HG03457 (cell line): ENCODE measurements at regions not wholly inside any gene's neighbourhood (a gene's known extent, or its start where the extent isn't known, plus 50 kb on each side); places are given as distances from the start of the nearest gene placed in this dataset.
"Not testable (repeated sequence)": the region's sequence is repeated elsewhere in the genome, so short reads cannot be mapped to it uniquely, and the experiment has no call there.

Source experiments
- ATAC-seq: cut with Tn5 transposase; IDR thresholded peaks from one replicate; pipeline ENCODE4 v1.9.1; 2021; ENCODE audit warnings: moderate number of reproducible peaks; ENCODE audit not compliant: unreplicated experiment

GRCh38 chr20:12857643-12858042 is 151.1 kb upstream of the SPTLC3 start:
- not testable (repeated sequence) for ATAC-seq

DNA sequence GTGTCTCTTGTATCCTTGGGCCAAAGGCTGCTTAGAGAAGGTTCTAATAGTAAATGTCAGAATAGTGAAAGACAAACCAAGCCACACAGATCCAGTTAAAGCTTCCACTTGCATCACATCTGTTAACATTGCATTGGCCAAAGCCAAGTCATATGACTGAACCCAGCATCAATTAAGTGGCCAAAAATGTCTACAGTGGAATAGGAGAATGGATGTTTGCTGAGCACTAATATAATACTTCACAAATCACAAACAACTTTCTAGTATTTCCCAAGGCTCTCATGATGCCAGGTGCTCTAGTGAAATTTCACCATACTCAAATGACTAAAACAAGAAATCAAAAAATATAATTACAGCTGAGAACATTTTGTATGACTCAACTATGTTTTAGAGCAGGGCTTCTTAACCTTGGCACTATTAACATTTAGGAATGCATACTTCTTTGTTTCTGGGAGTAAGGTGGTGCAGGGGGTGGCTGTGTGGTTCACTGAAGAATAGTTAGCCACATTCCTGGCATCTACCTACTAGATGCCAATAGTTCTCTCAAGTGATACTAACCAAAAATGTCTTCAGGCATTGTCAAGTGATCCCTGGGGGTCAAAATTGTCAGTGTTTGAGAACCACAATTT is 148.0 kb upstream of the SPTLC3 start:
- ATAC-seq, result no peak

GRCh38 chr20:12869669-12870068 is 139.1 kb upstream of the SPTLC3 start:
- no peak for ATAC-seq

DNA sequence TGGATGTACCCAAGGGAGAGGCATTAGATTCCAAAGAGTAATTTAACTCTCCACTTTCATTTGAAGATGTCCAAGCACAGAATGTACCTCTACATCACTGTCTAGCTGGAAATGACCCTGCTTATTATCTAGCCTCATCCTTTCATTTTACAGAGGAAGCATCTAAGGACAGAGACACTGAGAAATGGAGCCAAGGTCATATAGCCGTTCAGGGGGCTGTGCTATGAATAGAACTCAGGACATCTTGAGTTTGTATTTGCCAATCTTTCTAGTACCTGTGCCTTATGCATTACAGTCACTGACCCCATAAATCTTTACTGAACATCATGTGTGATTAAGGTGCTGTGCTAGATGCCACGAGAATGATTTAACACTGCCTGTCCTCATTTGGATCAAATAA is 138.2 kb upstream of the SPTLC3 start:
- no peak for ATAC-seq

- ATAC-seq, result no peak
Observed at GRCh38 chr20:12874933-12875332, 133.8 kb upstream of the SPTLC3 start.

DNA sequence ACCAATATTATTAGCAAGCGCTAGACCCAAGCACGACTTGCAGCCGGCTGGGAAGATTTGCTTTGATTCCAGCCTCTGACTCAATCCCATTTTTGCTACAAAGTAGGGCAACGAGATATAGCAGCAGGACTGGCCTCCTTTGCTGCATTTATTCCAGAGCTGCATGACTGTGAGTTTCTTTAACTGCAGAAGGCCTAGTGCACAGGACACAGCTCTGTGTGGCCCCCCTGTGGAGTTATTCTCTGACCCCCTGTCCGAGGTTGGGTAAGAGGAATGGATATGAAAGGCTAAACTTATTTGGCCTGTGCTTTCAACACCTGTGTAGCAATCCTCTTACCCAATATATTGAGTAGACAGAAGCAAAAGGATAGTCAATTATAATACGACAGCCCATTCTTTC is 133.3 kb upstream of the SPTLC3 start:
- ATAC-seq, result no peak

DNA sequence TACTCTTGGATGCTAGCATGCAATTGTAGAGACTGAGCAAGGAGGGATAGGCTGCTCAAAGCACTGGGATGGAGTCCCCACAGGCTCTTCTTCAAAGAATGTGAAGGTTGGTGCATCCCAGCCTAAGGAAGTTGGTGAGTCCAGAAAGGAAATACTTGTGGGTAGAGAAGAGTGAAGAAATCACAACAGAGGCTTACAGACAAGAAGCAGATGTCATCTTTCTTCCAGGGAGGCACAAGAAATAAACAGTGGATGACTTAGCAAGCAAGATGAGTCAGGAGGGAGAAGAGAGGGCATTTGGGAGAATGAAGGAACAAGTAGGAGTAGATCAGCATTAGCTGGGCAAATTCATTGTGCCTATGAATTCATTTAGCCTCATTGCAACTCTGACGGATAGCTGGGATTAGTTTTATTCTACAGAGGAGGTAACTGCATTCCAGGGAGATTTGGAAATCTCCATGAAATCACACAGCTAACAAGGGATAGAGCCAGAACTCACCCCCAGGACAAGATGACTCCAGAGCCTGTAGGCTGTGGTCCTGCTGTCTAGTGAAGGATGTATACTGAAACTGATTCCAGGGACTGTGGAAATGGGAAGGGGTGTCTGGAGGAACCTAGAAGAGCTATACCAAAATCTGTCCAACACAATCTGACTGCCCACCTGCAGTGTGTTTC is 125.8 kb upstream of the SPTLC3 start:
- no peak for ATAC-seq

GRCh38 chr20:12883507-12883885 is 125.3 kb upstream of the SPTLC3 start:
- no peak for ATAC-seq

GRCh38 chr20:12886618-12887363 is 122.0 kb upstream of the SPTLC3 start:
- ATAC-seq, result no peak

DNA sequence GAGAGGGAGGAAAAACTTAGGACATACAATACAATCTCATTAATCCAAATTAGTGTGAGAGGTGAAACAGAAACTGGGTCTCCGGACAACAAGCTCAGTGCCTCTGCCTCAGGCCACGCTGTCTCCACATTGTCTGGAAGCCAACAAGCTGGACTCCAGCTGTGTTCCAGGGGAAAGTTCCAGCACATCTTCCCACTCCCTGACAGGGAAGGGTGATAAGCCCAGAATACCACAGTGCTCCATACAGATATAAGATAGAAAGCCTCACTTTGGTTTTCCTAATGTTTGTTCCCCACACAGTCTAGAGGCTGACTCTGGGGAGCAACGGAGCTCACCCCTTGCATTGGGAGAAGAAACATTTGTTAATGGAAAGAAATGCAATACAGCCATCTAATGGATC is 117.1 kb upstream of the SPTLC3 start:
- no peak for ATAC-seq

- ATAC-seq, result no peak
Observed at GRCh38 chr20:12893019-12893418, 115.8 kb upstream of the SPTLC3 start.

- ATAC-seq, result no peak
Observed at GRCh38 chr20:12893653-12894052, 115.1 kb upstream of the SPTLC3 start.

DNA sequence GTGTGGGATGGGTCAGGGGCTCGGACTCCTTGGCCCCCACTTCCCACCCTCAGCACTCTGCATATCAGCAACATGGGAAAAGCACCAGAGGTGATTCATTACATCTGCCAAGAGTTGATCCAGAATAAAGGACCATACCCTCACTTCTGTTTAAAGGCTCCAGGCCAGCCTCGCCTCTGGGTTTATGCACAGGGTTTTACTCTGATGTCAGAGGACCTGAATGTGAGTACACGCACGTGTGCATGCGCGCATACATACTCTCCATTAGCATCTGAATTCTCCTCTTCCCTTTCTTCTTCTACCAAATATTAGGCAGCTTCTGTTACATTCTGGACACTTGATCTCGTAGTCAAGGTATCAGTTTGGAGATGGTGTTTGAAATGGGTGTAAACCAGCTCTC is 114.7 kb upstream of the SPTLC3 start:
- no peak for ATAC-seq

DNA sequence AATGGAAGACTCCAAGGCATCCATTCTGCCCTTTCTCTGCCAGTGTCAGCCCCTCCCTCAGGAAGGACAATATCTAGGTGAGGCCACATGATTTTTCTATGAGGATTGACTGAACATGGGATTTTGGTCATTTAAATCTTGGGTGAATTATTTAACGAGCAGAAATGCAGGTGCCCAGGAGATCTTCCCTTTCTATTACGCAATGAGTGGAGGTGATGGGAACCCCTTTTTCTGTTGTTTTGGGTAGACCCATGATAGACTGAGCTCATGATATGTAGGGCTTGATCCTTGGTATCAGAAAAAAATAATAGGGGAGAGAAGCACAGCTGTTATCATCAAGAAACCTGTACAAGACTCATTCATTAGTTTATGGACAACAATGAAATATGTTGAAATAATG is 112.6 kb upstream of the SPTLC3 start:
- no peak for ATAC-seq

DNA sequence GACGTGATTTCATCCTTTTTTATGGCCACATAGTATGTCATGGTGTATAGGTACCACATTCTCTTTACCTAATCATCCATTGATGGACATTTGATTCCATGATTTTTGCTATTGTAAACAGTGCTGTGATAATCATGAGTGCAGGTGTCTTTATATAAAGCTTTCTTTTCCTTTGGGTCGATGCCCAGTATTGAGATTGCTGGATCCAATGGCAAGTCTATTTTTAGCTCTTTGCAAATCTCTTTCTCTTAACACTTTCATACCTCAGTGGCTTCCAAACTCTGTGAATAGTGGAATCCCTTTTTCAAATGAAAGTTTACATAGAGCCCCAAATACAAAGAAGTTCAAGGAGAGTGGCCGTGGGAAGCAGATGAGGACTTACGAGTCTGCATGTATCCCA is 105.8 kb upstream of the SPTLC3 start:
- no peak for ATAC-seq

- no peak for ATAC-seq
Observed at GRCh38 chr20:12906361-12906760, 102.4 kb upstream of the SPTLC3 start.

DNA sequence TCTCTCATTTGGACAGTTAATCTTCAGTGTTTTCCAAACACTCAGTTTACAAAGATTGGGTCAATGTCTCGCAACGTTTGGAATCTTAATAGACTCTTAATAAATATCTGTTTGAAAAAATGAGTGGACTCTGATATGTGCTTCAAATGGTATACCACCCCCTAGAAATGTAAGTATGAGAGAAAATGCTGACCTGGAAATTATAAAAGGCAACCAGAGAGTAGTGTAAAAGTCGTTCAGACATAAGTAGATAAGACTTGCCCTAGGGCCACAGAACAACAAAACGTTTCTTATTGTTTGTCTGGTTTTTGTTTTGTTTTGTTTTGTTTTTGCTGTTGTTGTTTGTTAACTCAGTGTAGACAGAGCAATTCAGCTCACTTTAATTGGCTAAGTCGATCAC is 97.4 kb upstream of the SPTLC3 start:
- no peak for ATAC-seq

- ATAC-seq, result no peak
Observed at GRCh38 chr20:12913781-12914443, 94.9 kb upstream of the SPTLC3 start.

DNA sequence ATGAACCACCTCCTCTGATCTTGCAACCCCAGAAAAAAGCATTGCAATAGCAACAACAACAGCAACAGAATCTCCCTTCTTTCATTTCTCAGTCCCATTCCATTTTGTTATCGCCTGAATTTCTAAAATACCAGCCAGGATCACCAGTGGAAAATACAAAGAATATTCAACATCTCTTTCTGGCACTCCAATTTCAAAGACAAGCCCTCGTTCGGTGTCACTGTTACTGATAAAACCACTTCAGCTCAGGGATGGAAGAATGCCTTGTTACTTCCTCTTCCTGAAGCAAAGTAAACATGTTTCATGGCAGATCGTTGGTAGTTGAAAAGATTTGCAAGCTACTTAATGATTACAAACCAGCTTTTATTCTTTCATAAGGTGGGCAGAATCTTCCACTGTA is 94.0 kb upstream of the SPTLC3 start:
- ATAC-seq, result no peak

- ATAC-seq, result no peak
Observed at GRCh38 chr20:12916699-12917098, 92.1 kb upstream of the SPTLC3 start.

- ATAC-seq, result no peak
Observed at GRCh38 chr20:12924126-12924525, 84.6 kb upstream of the SPTLC3 start.
